ENCODE measurements at regions not wholly inside any gene's neighbourhood (a gene's known extent, or its start where the extent isn't known, plus 50 kb on each side); places are given as distances from the start of the nearest gene placed in this dataset.

GRCh38 chr9:80400624-80401230 lies 829.0 kb downstream of the TLE4 start:
- intact Hi-C loops (cut with micrococcal nuclease; ENCODE audit: unreplicated experiment): no loop called here
- TF ChIP-seq REST (IDR thresholded peaks at IDR 0.05; ENCODE audit: insufficient read depth in 1 of 2, low read depth in 2 of 2, low read length in 1 of 2) (no peak), POLR2AphosphoS5 (IDR thresholded peaks at IDR 0.05; ENCODE audit: low read depth, low read length) (no peak), TCF7L2 (IDR thresholded peaks at IDR 0.05; ENCODE audit: low read depth, low read length) (no peak), CTCF (IDR thresholded peaks at IDR 0.05) (no peak), SIN3A (IDR thresholded peaks at IDR 0.05; ENCODE audit: borderline replicate concordance, insufficient read depth, low read depth, low read length) (no peak)
- Histone ChIP-seq H3K9me3 (ENCODE audit: control insufficient read depth, insufficient read depth, low read depth, low read length) (no peaks in the 10 kb centered on the region), H3K27ac (ENCODE audit: low read length) (no peak overlapping the region), H3K27me3 (ENCODE audit: control insufficient read depth, insufficient read depth, low read length) (no peaks in the 10 kb centered on the region), H3K36me3 (ENCODE audit: control insufficient read depth, insufficient read depth, low read length) (no peaks in the 10 kb centered on the region), H3K4me1 (ENCODE audit: control insufficient read depth, insufficient read depth, low read length) (no peaks in the 10 kb centered on the region), H3K4me3 (ENCODE audit: low read depth in 2 of 2, low read length in 2 of 2) (no peak overlapping the region)
- in situ Hi-C loops (cut with HindIII; ENCODE audit: low pct_unique_long_range_greater_than_20kb, low sequenced_read_pairs): no loop called here
- ATAC-seq: no peak
- ChIA-PET CTCF (no interaction called here), POLR2A (no interaction called here)
- no peak for DNase-seq (ENCODE audit: low read depth, low spot score)
- no TSS peak for BruUV-seq (replicated peaks)

DNA sequence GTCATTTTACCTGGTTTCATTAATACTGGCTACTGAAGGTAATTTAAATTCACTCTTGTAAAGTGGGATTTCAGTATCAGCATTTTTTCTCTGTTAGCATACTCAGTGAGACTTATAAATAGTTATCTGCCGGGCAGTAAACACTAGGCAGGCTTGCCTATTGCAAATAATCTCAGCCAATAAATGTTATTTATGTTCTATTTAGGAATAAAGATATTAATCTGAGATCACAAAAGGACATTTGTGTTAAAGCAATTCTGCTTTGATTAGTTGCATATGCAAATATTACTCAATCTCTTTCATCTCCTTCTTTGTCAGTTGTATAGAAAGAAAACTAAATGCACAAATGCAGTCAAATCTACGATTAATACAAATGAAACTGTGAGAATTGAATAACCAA lies 827.8 kb downstream of the TLE4 start:
- in situ Hi-C loops (cut with HindIII; ENCODE audit: low pct_unique_long_range_greater_than_20kb, low sequenced_read_pairs) (no loop called here), intact Hi-C loops (cut with micrococcal nuclease; ENCODE audit: unreplicated experiment) (no loop called here)
- Histone ChIP-seq H3K4me1 (ENCODE audit: control insufficient read depth, insufficient read depth, low read length) (no peaks in the 10 kb centered on the region), H3K27me3 (ENCODE audit: control insufficient read depth, insufficient read depth, low read length) (no peaks in the 10 kb centered on the region), H3K4me3 (ENCODE audit: low read depth in 2 of 2, low read length in 2 of 2) (no peak overlapping the region), H3K36me3 (ENCODE audit: control insufficient read depth, insufficient read depth, low read length) (no peaks in the 10 kb centered on the region), H3K9me3 (ENCODE audit: control insufficient read depth, insufficient read depth, low read depth, low read length) (no peaks in the 10 kb centered on the region), H3K27ac (ENCODE audit: low read length) (no peak overlapping the region)
- no peak for TF ChIP-seq POLR2AphosphoS5 (IDR thresholded peaks at IDR 0.05; ENCODE audit: low read depth, low read length)
- TF ChIP-seq CTCF (IDR thresholded peaks at IDR 0.05): no peak
- no peak for TF ChIP-seq SIN3A (IDR thresholded peaks at IDR 0.05; ENCODE audit: borderline replicate concordance, insufficient read depth, low read depth, low read length)
- TF ChIP-seq TCF7L2 (IDR thresholded peaks at IDR 0.05; ENCODE audit: low read depth, low read length): no peak
- TF ChIP-seq REST (IDR thresholded peaks at IDR 0.05; ENCODE audit: insufficient read depth in 1 of 2, low read depth in 2 of 2, low read length in 1 of 2): no peak
- ChIA-PET CTCF (no interaction called here), POLR2A (no interaction called here)
- ATAC-seq (no peak), DNase-seq (ENCODE audit: low read depth, low spot score) (no peak)
- no TSS peak for BruUV-seq (replicated peaks)

All from Panc1 (cell line).